ENCODE measurements at regions not wholly inside any gene's neighbourhood (a gene's known extent, or its start where the extent isn't known, plus 50 kb on each side); places are given as distances from the start of the nearest gene placed in this dataset.

DNA sequence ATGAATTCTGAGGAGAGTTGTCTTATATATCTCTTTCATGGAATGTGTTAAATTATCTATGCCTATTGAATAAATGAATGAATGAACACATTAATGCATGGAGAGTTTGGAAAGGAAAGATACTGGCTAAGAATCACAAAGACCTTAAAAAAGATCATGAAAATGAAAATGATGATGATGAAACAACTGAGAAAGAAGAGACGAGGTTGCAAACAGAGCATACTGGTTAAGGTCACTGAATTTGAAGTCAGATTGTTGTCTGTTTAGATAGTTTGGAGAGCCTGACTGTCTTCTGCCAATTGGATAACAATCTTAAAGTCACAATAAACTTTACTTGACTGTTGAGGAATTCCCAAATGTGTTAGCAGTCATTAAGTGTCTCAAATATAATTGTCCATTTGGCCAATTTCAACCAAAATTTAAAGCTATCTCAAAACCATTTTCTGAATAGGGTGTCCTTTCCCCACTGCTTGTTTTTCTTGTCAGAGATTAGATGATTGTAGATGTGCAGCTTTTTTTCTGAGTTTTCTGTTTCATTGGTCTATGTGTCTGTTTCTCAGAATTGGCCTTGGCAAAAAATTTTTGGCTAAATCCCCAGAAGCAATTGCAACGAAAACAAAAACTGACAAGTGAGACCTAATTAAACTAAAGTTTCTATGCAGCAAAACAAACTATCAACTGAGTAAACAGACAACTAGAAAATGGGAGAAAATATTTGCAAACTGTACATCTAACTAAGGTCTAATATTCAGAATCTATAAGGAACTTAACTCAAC, 132.2 kb downstream of the PTGER3 start:
- Histone ChIP-seq H3K4me3 (ENCODE audit: low read depth, low read length) (no peak overlapping the region), H3K9me3 (ENCODE audit: severe bottlenecking) (no peaks in the 10 kb centered on the region), H3K36me3 (no peaks in the 10 kb centered on the region), H3K27ac (no peak overlapping the region), H3K27me3 (ENCODE audit: insufficient read depth, low read depth, severe bottlenecking) (no peaks in the 10 kb centered on the region)
- TF ChIP-seq CTCF (IDR thresholded peaks at IDR 0.05; ENCODE audit: low read depth, low read length), result no peak
- DNase-seq, result no peak

DNA sequence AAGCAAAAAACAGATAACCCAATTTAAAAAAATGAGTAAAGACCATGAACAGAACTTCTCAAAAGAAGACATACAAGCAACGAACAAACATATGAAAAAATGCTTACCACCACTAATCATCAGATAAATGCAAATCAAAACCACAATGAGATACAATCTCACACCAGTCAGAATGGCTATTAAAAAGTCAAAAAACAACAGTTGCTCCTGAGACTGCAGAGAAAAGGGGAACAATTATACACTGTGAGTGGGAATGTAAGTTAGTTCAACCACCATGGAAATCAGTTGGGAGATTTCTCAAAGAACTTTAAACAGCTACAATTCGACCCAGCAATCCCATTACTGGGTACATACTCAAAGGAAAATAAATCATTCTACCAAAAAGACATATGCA, 131.6 kb downstream of the PTGER3 start:
- no peaks in the 10 kb centered on the region for H3K9me3 ChIP-seq (ENCODE audit: severe bottlenecking)
- DNase-seq, result no peak
- H3K4me3 ChIP-seq (ENCODE audit: low read depth, low read length), result no peak overlapping the region
- no peak for TF ChIP-seq CTCF (IDR thresholded peaks at IDR 0.05; ENCODE audit: low read depth, low read length)
- H3K36me3 ChIP-seq, result no peaks in the 10 kb centered on the region
- H3K27ac ChIP-seq, result no peak overlapping the region
- H3K27me3 ChIP-seq (ENCODE audit: insufficient read depth, low read depth, severe bottlenecking), result no peaks in the 10 kb centered on the region

DNA sequence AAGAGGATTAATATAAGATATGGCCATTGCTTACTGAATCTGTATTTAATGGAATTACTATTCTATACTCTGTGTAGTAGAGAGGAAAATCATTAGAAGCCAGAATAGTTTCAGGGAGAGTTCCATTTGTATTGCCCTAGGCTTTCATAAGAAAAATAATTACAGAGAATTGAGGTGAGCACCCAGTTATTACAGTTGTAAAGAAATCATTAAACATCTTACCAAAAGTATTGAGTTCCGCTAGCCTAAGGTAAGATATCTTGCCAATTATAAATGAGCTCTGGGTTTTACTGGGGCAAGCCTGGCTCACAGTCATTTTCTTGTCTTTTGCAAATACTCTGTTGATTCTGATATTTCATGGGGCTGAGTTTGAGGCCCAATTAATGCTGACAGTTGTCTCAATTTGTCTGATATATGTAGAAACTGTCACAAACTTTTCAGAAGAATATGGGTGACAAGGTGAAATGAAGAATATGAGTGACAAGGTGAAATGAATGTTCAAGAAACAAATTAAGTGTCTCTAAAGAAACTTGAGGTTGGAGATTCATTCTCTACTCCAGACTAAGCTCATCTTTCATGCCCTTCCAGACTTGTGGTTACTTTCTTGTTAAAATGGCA, 127.8 kb downstream of the PTGER3 start:
- Histone ChIP-seq H3K27me3 (ENCODE audit: insufficient read depth, low read depth, severe bottlenecking) (no peaks in the 10 kb centered on the region), H3K9me3 (ENCODE audit: severe bottlenecking) (peaks cover 7% of the 10 kb centered on the region), H3K27ac (no peak overlapping the region), H3K36me3 (no peaks in the 10 kb centered on the region), H3K4me3 (ENCODE audit: low read depth, low read length) (no peak overlapping the region)
- no peak for TF ChIP-seq CTCF (IDR thresholded peaks at IDR 0.05; ENCODE audit: low read depth, low read length)
- DNase-seq, result no peak
